RPMI7951 (cell line): ENCODE measurements at regions not wholly inside any gene's neighbourhood (a gene's known extent, or its start where the extent isn't known, plus 50 kb on each side); places are given as distances from the start of the nearest gene placed in this dataset.
"Not testable (repeated sequence)": the region's sequence is repeated elsewhere in the genome, so short reads cannot be mapped to it uniquely, and the experiment has no call there.

ENCODE experiments used
- DNase-seq: peaks from one replicate; pipeline ENCODE4 v3.0.0-alpha.2; 2012; ENCODE audit warnings: low read depth

- DNase-seq = no peak
These were observed 135.4 kb upstream of the GPR12 start for GRCh38 chr13:26895808-26896466.

- DNase-seq = no peak
These were observed 134.7 kb upstream of the GPR12 start for GRCh38 chr13:26895081-26895807.

GRCh38 chr13:26888632-26889031, 128.0 kb upstream of the GPR12 start:
- no peak for DNase-seq

- no peak for DNase-seq
These were observed 127.0 kb upstream of the GPR12 start for GRCh38 chr13:26887594-26887993.

GRCh38 chr13:26883613-26884257, 123.1 kb upstream of the GPR12 start:
- no peak for DNase-seq

GRCh38 chr13:26882731-26883130, 122.1 kb upstream of the GPR12 start:
- no peak for DNase-seq

GRCh38 chr13:26881154-26881553, 120.6 kb upstream of the GPR12 start:
- DNase-seq = peak; percentile 64

- DNase-seq = peak; percentile 9
These were observed 120.1 kb upstream of the GPR12 start for GRCh38 chr13:26880735-26881134.

GRCh38 chr13:26878438-26878837, 117.9 kb upstream of the GPR12 start:
- DNase-seq = peak; percentile 41

GRCh38 chr13:26873386-26873698, 112.8 kb upstream of the GPR12 start:
- DNase-seq = no peak

GRCh38 chr13:26872525-26873385, 112.2 kb upstream of the GPR12 start:
- peak; percentile 14 for DNase-seq

GRCh38 chr13:26867451-26868091, 107.0 kb upstream of the GPR12 start:
- DNase-seq = peak; percentile 16

- no peak for DNase-seq
These were observed 104.0 kb upstream of the GPR12 start for GRCh38 chr13:26864576-26864975.

- no peak for DNase-seq
These were observed 101.4 kb upstream of the GPR12 start for GRCh38 chr13:26861941-26862340.

- peak; percentile 1 for DNase-seq
These were observed 95.3 kb upstream of the GPR12 start for GRCh38 chr13:26855921-26856320.

GRCh38 chr13:26855071-26855470, 94.5 kb upstream of the GPR12 start:
- no peak for DNase-seq

GRCh38 chr13:26853323-26853722, 92.7 kb upstream of the GPR12 start:
- no peak for DNase-seq

- no peak for DNase-seq
These were observed 86.7 kb upstream of the GPR12 start for GRCh38 chr13:26847281-26847680.

GRCh38 chr13:26845063-26845462, 84.5 kb upstream of the GPR12 start:
- not testable (repeated sequence) for DNase-seq

GRCh38 chr13:26839682-26840081, 79.1 kb upstream of the GPR12 start:
- DNase-seq = no peak

GRCh38 chr13:26838821-26839220, 78.2 kb upstream of the GPR12 start:
- DNase-seq = no peak

- no peak for DNase-seq
These were observed 77.4 kb upstream of the GPR12 start for GRCh38 chr13:26837997-26838396.
